Right lobe of liver (tissue), 6 donors: ENCODE measurements at regions not wholly inside any gene's neighbourhood (a gene's known extent, or its start where the extent isn't known, plus 50 kb on each side); places are given as distances from the start of the nearest gene placed in this dataset.

Experiments used
- ATAC-seq, 4 donors: fragments of 200-7000 bp; cut with Tn5 transposase; one replicate each; pipeline ENCODE4 v1.9.1; 2020; ENCODE audit warnings: mild to moderate bottlenecking in 4 of 4, moderate library complexity in 4 of 4
- DNase-seq, 3 donors: peaks; one replicate each; pipeline ENCODE4 v3.0.0-alpha.2; 2020
- H3K27ac ChIP-seq, 3 donors: fragments of 200-600 bp; one replicate each; pipeline ENCODE4 v1.8.0; 2022
- H3K27me3 ChIP-seq, 2 donors: fragments of 200-600 bp; one replicate each; pipeline ENCODE4 v1.8.0; 2022
- H3K36me3 ChIP-seq, 4 donors: fragments of 200-600 bp; sonication (generic) in 1 of 4; one replicate each; pipeline versions ENCODE4 v1.5.1 to v1.8.0; 2017 to 2022; ENCODE audit warnings: control low read depth in 1 of 4
- H3K4me1 ChIP-seq, 4 donors: fragments of 200-600 bp; sonication (generic) in 1 of 4; one replicate each; pipeline versions ENCODE4 v1.5.1 to v1.8.0; 2017 to 2022; ENCODE audit warnings: control low read depth in 1 of 4
- H3K4me3 ChIP-seq, 3 donors: fragments of 200-600 bp; one replicate each; pipeline ENCODE4 v1.8.0; 2022
- H3K9me3 ChIP-seq, 4 donors: fragments of 200-600 bp; sonication (generic) in 1 of 4; one replicate each; pipeline versions ENCODE4 v1.5.1 to v1.8.0; 2017 to 2022; ENCODE audit warnings: control low read depth in 1 of 4
- CTCF ChIP-seq, 4 donors: fragments of 200-600 bp in 3 of 4; fragments of 450-650 bp in 1 of 4; IDR thresholded peaks; one replicate each; pipeline versions ENCODE4 v1.5.1 to v1.8.0; 2016 to 2022; ENCODE audit warnings: antibody characterized with exemption in 4 of 4, mild to moderate bottlenecking in 2 of 4
- POLR2A ChIP-seq: fragments of 450-650 bp; IDR thresholded peaks from one replicate; pipeline ENCODE4 v1.6.1; 2017; ENCODE audit warnings: antibody characterized with exemption, mild to moderate bottlenecking
- WGBS: methylation state at CpG from one replicate; pipeline ENCODE4 v1.1.6; 2018; ENCODE audit warnings: low coverage, low lambda C conversion rate; ENCODE audit not compliant: insufficient coverage; ENCODE audit errors: missing lambda C conversion rate; 5-methylcytosine and 5-hydroxymethylcytosine counted together
- intact Hi-C, 2 donors: fragments of 100-400 bp; cut with DNase I; formaldehyde crosslinking; loops; one replicate each; pipeline versions ENCODE4 v1.11.2 to v1.14.1; 2022
- donor health status: DM: no; HTN: yes; CAD: no.
- donor health status: DM: no; HTN: no; CAD: no.
- donor health status: DM: no; HTN: no; CAD: no.
- donor health status: DM: no; HTN: yes; CAD: no.
- donor health status: DM: no; HTN: yes; CAD: no.

GRCh38 chr1:96997717-96998116 lies 276.1 kb downstream of the PTBP2 start:
- H3K36me3 ChIP-seq, result no peaks in the 10 kb centered on the region
- intact Hi-C loops, result no loop called here
- H3K4me1 ChIP-seq, result no peaks in the 10 kb centered on the region
- DNase-seq (no peak), ATAC-seq (no peak)
- no peaks in the 10 kb centered on the region for H3K9me3 ChIP-seq
- no peaks in the 10 kb centered on the region for H3K27me3 ChIP-seq
- WGBS, result 36% methylated on average over 7 of the region's 7 CpGs
- no peak overlapping the region for H3K27ac ChIP-seq
- no peak for TF ChIP-seq CTCF (IDR thresholded peaks at IDR 0.05)
- TF ChIP-seq POLR2A, result no peak
- no peak overlapping the region for H3K4me3 ChIP-seq

DNA sequence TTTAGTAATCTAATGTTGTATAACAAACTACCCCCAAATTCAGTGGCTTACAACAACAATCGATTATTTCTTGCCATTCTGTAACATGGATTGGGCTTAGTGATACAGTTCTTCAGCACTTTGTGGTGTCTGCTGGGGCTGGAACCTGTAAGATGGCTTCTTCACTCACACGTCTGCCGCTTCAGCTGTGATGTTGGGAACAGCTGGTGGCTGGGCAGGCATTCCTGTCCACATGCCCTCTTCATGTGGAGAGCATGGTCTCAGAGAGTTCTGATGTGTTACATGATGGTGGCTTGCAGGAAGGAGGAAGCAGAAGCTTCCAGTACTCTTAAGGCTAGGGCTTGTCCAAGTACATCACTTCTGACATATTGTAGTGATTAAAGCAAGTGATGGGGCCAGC lies 276.9 kb downstream of the PTBP2 start:
- no peaks in the 10 kb centered on the region for H3K36me3 ChIP-seq
- no peak for TF ChIP-seq POLR2A
- no peak for TF ChIP-seq CTCF (IDR thresholded peaks at IDR 0.05)
- no peak overlapping the region for H3K4me3 ChIP-seq
- ATAC-seq, result no peak
- 85% methylated on average over 3 of the region's 3 CpGs for WGBS
- no peak overlapping the region for H3K27ac ChIP-seq
- H3K9me3 ChIP-seq, result no peaks in the 10 kb centered on the region
- H3K27me3 ChIP-seq, result no peaks in the 10 kb centered on the region
- intact Hi-C loops, result no loop called here
- H3K4me1 ChIP-seq, result no peaks in the 10 kb centered on the region
- DNase-seq, result no peak

- no peaks in the 10 kb centered on the region for H3K4me1 ChIP-seq
- 93% methylated on average over 2 of the region's 2 CpGs for WGBS
- ATAC-seq (no peak), DNase-seq (no peak)
- no peaks in the 10 kb centered on the region for H3K27me3 ChIP-seq
- H3K4me3 ChIP-seq, result no peak overlapping the region
- intact Hi-C loops, result no loop called here
- no peak overlapping the region for H3K27ac ChIP-seq
- TF ChIP-seq POLR2A, result no peak
- TF ChIP-seq CTCF (IDR thresholded peaks at IDR 0.05), result no peak
- H3K36me3 ChIP-seq, result no peaks in the 10 kb centered on the region
- H3K9me3 ChIP-seq, result no peaks in the 10 kb centered on the region
Measured at GRCh38 chr1:96999191-96999590, 277.6 kb downstream of the PTBP2 start.

- H3K36me3 ChIP-seq, result no peaks in the 10 kb centered on the region
- 69% methylated on average over 2 of the region's 2 CpGs for WGBS
- intact Hi-C loops, result no loop called here
- no peak overlapping the region for H3K27ac ChIP-seq
- H3K27me3 ChIP-seq, result no peaks in the 10 kb centered on the region
- no peak for DNase-seq
- TF ChIP-seq CTCF (IDR thresholded peaks at IDR 0.05) (no peak), POLR2A (no peak)
- H3K4me3 ChIP-seq, result no peak overlapping the region
- H3K9me3 ChIP-seq, result no peaks in the 10 kb centered on the region
- H3K4me1 ChIP-seq, result no peaks in the 10 kb centered on the region
- ATAC-seq, result no peak
Measured at GRCh38 chr1:97004054-97004453, 282.5 kb downstream of the PTBP2 start.

GRCh38 chr1:97004743-97005142 lies 283.2 kb downstream of the PTBP2 start:
- ATAC-seq, result no peak
- Histone ChIP-seq H3K4me1 (no peaks in the 10 kb centered on the region), H3K4me3 (no peak overlapping the region), H3K27ac (no peak overlapping the region), H3K27me3 (no peaks in the 10 kb centered on the region), H3K9me3 (no peaks in the 10 kb centered on the region), H3K36me3 (no peaks in the 10 kb centered on the region)
- no peak for DNase-seq
- intact Hi-C loops, result no loop called here
- TF ChIP-seq POLR2A (no peak), CTCF (IDR thresholded peaks at IDR 0.05) (no peak)
- 81% methylated on average over 4 of the region's 4 CpGs for WGBS
